SK-N-SH (cell line): ENCODE measurements at regions not wholly inside any gene's neighbourhood (a gene's known extent, or its start where the extent isn't known, plus 50 kb on each side); places are given as distances from the start of the nearest gene placed in this dataset.
"Not testable (repeated sequence)": the region's sequence is repeated elsewhere in the genome, so short reads cannot be mapped to it uniquely, and the experiment has no call there.

ENCODE experiments used
- CTCF ChIA-PET: fragments of 300-600, 350-600 bp; formaldehyde crosslinking; extraction: SDS; loops from one replicate; lab custom pipeline; 2021; lab: Yijun Ruan, JAX
- POLR2A ChIA-PET: fragments of 350-600 bp; sonication (Branson Sonifier 250); formaldehyde crosslinking; extraction: SDS; loops from one replicate; lab custom pipeline; 2020; ENCODE audit warnings: antibody characterized with exemption, inconsistent platforms; lab: Yijun Ruan, JAX
- DNase-seq: peaks from one replicate; pipeline ENCODE4 v3.0.0; 2012
- H2AFZ ChIP-seq: fragments of 200-600 bp; sonication (generic); 2 replicates; pipeline ENCODE4 v1.8.1; 2016; ENCODE audit warnings: antibody characterized with exemption, mild to moderate bottlenecking, low read depth
- H3F3A ChIP-seq: fragments of 200-600 bp; sonication (generic); replicated peaks from 2 replicates; pipeline ENCODE3; 2016; ENCODE audit warnings: antibody characterized with exemption, mild to moderate bottlenecking; ENCODE audit not compliant: insufficient read depth
- H3K27ac ChIP-seq, 2 experiments: fragments of 200-500 bp in 1 of 2; fragments of 200-600 bp in 1 of 2; sonication (Bioruptor generic) in 1 of 2; sonication (generic), shearing (Covaris generic) in 1 of 2; 2 replicates each; pipeline versions ENCODE4 v1.5.1 to v1.6.1; 2014 to 2016; ENCODE audit warnings: low read depth in 2 of 2, inconsistent platforms in 1 of 2, low read length in 1 of 2, mild to moderate bottlenecking in 1 of 2, mixed read lengths in 1 of 2
- H3K27me3 ChIP-seq: fragments of 200-600 bp; sonication (generic), shearing (Covaris generic); 2 replicates; pipeline ENCODE4 v1.6.1; 2016; ENCODE audit warnings: mixed run types; ENCODE audit not compliant: insufficient read depth
- H3K36me3 ChIP-seq, 2 experiments: fragments of 200-500 bp in 1 of 2; fragments of 200-600 bp in 1 of 2; sonication (Bioruptor generic) in 1 of 2; sonication (generic) in 1 of 2; replicated peaks in 1 of 2; 2 replicates each; pipeline versions ENCODE3 to v1.5.1; 2014 to 2016; ENCODE audit warnings: low read length in 1 of 2, mild to moderate bottlenecking in 1 of 2; ENCODE audit not compliant: insufficient read depth in 2 of 2, control insufficient read depth in 1 of 2
- H3K4me1 ChIP-seq, 2 experiments: fragments of 200-500 bp in 1 of 2; fragments of 200-600 bp in 1 of 2; sonication (Bioruptor generic) in 1 of 2; sonication (generic), shearing (Covaris generic) in 1 of 2; 2 replicates each; pipeline versions ENCODE4 v1.5.1 to v1.6.1; 2014 to 2016; ENCODE audit warnings: low read depth in 1 of 2, low read length in 1 of 2, mixed run types in 1 of 2; ENCODE audit not compliant: insufficient read depth in 2 of 2, control insufficient read depth in 1 of 2
- H3K4me2 ChIP-seq: fragments of 200-600 bp; sonication (generic), shearing (Covaris generic); 2 replicates; pipeline ENCODE4 v1.6.1; 2017; ENCODE audit warnings: mixed run types
- H3K4me3 ChIP-seq, 2 experiments: fragments of 200-500 bp in 1 of 2; fragments of 200-600 bp in 1 of 2; sonication (Bioruptor generic) in 1 of 2; sonication (generic), shearing (Covaris generic) in 1 of 2; 2 replicates each; pipeline versions ENCODE4 v1.5.1 to v1.8.1; 2014 to 2016; ENCODE audit warnings: low read depth in 2 of 2, inconsistent platforms in 1 of 2, low read length in 1 of 2, mild to moderate bottlenecking in 1 of 2, mixed read lengths in 1 of 2, moderate library complexity in 1 of 2
- H3K79me2 ChIP-seq: fragments of 200-600 bp; sonication (generic); 2 replicates; pipeline ENCODE4 v1.8.1; 2017; ENCODE audit warnings: mild to moderate bottlenecking; ENCODE audit not compliant: insufficient read depth
- H3K9ac ChIP-seq: fragments of 200-600 bp; sonication (generic); 2 replicates; pipeline ENCODE4 v1.6.1; 2017; ENCODE audit warnings: mixed run types
- H3K9me2 ChIP-seq: fragments of 200-600 bp; sonication (generic); 2 replicates; pipeline ENCODE4 v1.6.1; 2017; ENCODE audit warnings: mixed run types
- H3K9me3 ChIP-seq: fragments of 200-600 bp; sonication (generic); 2 replicates; pipeline ENCODE4 v1.6.1; 2017; ENCODE audit warnings: mixed run types, mild to moderate bottlenecking, moderate library complexity
- H4K20me1 ChIP-seq: fragments of 200-600 bp; sonication (generic); 2 replicates; pipeline ENCODE4 v1.6.1; 2017; ENCODE audit warnings: mild to moderate bottlenecking, mixed run types; ENCODE audit not compliant: insufficient read depth
- ELF1 ChIP-seq: IDR thresholded peaks from 2 replicates; pipeline ENCODE4 v1.4.0; 2012
- EZH2phosphoT487 ChIP-seq: fragments of 200-600 bp; sonication (generic); IDR thresholded peaks from 2 replicates; pipeline ENCODE4 v1.6.1; 2017; ENCODE audit warnings: low read depth, mixed run types, mild to moderate bottlenecking, antibody characterized with exemption, moderate library complexity, borderline replicate concordance
- FOXM1 ChIP-seq: IDR thresholded peaks from 2 replicates; pipeline ENCODE4 v1.4.0; 2012; ENCODE audit warnings: low read depth, mild to moderate bottlenecking
- GABPA ChIP-seq: IDR thresholded peaks from 2 replicates; pipeline ENCODE4 v1.4.0; 2012; ENCODE audit warnings: low read depth, mild to moderate bottlenecking
- GATA2 ChIP-seq: sonication (generic); formaldehyde crosslinking; IDR thresholded peaks from 2 replicates; pipeline ENCODE4 v1.5.0; 2020; ENCODE audit warnings: mild to moderate bottlenecking, missing genetic modification reagents
- NFIC ChIP-seq: IDR thresholded peaks from 2 replicates; pipeline ENCODE4 v1.4.0; 2012; ENCODE audit warnings: borderline replicate concordance
- POLR2AphosphoS5 ChIP-seq: IDR thresholded peaks from 2 replicates; pipeline ENCODE4 v1.6.1; 2012; ENCODE audit warnings: low read depth, low read length
- RXRA ChIP-seq: IDR thresholded peaks from 2 replicates; pipeline ENCODE4 v1.4.0; 2012; ENCODE audit warnings: low read depth, mild to moderate bottlenecking, borderline replicate concordance
- SIN3A ChIP-seq: IDR thresholded peaks from 2 replicates; pipeline ENCODE4 v1.6.1; 2012; ENCODE audit warnings: low read depth, mild to moderate bottlenecking, low read length, moderate library complexity, borderline replicate concordance
- SMC3 ChIP-seq: IDR thresholded peaks from 2 replicates; pipeline ENCODE4 v1.6.1; 2012; ENCODE audit warnings: low read depth, low read length, improper control_type of control experiment
- TCF12 ChIP-seq: IDR thresholded peaks from 2 replicates; pipeline ENCODE4 v1.4.0; 2012
- USF2 ChIP-seq: fragments of 150-350 bp; IDR thresholded peaks from 2 replicates; pipeline ENCODE4 v1.6.1; 2017; ENCODE audit warnings: antibody characterized with exemption, low read length, low read depth, borderline replicate concordance
- YY1 ChIP-seq: IDR thresholded peaks from 2 replicates; pipeline ENCODE4 v1.4.0; 2012; ENCODE audit warnings: low read depth, mild to moderate bottlenecking
- ZBTB33 ChIP-seq: IDR thresholded peaks from 2 replicates; pipeline ENCODE4 v1.4.0; 2012; ENCODE audit warnings: low read depth, borderline replicate concordance
- WGBS: methylation state at CpG from one replicate; pipeline ENCODE4 v1.1.6; 2017; ENCODE audit warnings: low lambda C conversion rate; 5-methylcytosine and 5-hydroxymethylcytosine counted together
- TF ChIP-seq, protein P1 (sequence below): IDR thresholded peaks from 2 replicates; pipeline ENCODE4 v1.4.0; 2012; ENCODE audit warnings: low read depth, borderline replicate concordance
- TF ChIP-seq, protein P2 (sequence below): IDR thresholded peaks from 2 replicates; pipeline ENCODE4 v1.4.0; 2012; ENCODE audit warnings: low read depth
- TF ChIP-seq, protein P3 (sequence below): fragments of 150-350 bp; IDR thresholded peaks from 2 replicates; pipeline ENCODE4 v1.6.1; 2016; ENCODE audit warnings: mild to moderate bottlenecking, low read depth, low read length

- Histone ChIP-seq H3K27me3 (no peaks in the 10 kb centered on the region), H3K79me2 (no peaks in the 10 kb centered on the region), H3F3A (no peaks in the 10 kb centered on the region), H3K4me2 (no peak overlapping the region), H3K27ac (no peak overlapping the region), H4K20me1 (no peaks in the 10 kb centered on the region), H3K9ac (no peak overlapping the region), H3K9me3 (no peaks in the 10 kb centered on the region), H2AFZ (no peak overlapping the region), H3K4me3 (no peak overlapping the region), H3K36me3 (no peaks in the 10 kb centered on the region), H3K4me1 (no peaks in the 10 kb centered on the region), H3K9me2 (no peaks in the 10 kb centered on the region)
- ChIA-PET CTCF (no interaction called here), POLR2A (no interaction called here)
- TF ChIP-seq ELF1 (no peak), ZBTB33 (no peak), POLR2AphosphoS5 (no peak), RXRA (no peak), EZH2phosphoT487 (no peak), SIN3A (no peak)
- TF ChIP-seq, protein P1, sequence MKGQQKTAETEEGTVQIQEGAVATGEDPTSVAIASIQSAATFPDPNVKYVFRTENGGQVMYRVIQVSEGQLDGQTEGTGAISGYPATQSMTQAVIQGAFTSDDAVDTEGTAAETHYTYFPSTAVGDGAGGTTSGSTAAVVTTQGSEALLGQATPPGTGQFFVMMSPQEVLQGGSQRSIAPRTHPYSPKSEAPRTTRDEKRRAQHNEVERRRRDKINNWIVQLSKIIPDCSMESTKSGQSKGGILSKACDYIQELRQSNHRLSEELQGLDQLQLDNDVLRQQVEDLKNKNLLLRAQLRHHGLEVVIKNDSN: no peak
- TF ChIP-seq, protein P2, sequence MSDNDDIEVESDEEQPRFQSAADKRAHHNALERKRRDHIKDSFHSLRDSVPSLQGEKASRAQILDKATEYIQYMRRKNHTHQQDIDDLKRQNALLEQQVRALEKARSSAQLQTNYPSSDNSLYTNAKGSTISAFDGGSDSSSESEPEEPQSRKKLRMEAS: no peak
- 59% methylated on average over 1 of the region's 1 CpG for WGBS
- DNase-seq: no peak
These were observed 738.0 kb downstream of the EPHA7 start for GRCh38 chr6:92681401-92681800.

DNA sequence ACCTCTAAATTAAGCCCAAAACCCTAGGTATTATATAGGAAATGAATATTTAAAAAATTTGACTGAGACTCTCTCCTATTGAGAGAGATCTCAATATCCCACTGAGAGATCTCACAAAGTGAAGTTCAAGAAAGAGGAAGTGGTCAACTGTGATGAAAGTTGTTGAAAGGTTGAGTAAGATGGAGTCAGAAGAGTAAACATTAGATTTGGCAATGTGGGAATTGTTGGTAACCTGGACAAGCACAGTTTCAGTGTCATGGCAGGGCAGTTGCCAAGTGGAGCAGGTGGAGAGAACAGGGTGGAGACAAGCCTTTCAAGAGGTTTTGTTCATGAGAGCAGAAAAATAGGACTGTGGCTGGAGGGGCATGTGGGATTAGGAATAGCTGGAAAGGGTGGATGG lies 747.9 kb downstream of the EPHA7 start:
- H3K4me3 ChIP-seq, H4K20me1 ChIP-seq, H3K4me2 ChIP-seq, DNase-seq, H3K4me1 ChIP-seq, H3F3A ChIP-seq, H3K27me3 ChIP-seq, H3K9ac ChIP-seq, H3K27ac ChIP-seq, H3K9me3 ChIP-seq, H2AFZ ChIP-seq, H3K36me3 ChIP-seq, H3K79me2 ChIP-seq, POLR2A ChIA-PET, H3K9me2 ChIP-seq: not testable (repeated sequence)
- CTCF ChIA-PET: interaction anchor here (1.5 kb wide), 1 partner anchor 27 kb away, joined by 4 read pairs; no protein-coding TSS in a partner anchor

- H3K9me2 ChIP-seq: no peaks in the 10 kb centered on the region
- no peak overlapping the region for H3K4me3 ChIP-seq
- no peaks in the 10 kb centered on the region for H3K36me3 ChIP-seq
- no peaks in the 10 kb centered on the region for H3K27me3 ChIP-seq
- no peaks in the 10 kb centered on the region for H3K79me2 ChIP-seq
- DNase-seq: no peak
- H3F3A ChIP-seq: no peaks in the 10 kb centered on the region
- no peaks in the 10 kb centered on the region for H3K9me3 ChIP-seq
- ChIA-PET CTCF (no interaction called here), POLR2A (no interaction called here)
- H3K4me2 ChIP-seq: no peak overlapping the region
- WGBS: 9% methylated on average over 5 of the region's 5 CpGs
- H4K20me1 ChIP-seq: no peaks in the 10 kb centered on the region
- no peak overlapping the region for H3K27ac ChIP-seq
- no peak overlapping the region for H3K9ac ChIP-seq
- TF ChIP-seq RXRA (no peak), YY1 (no peak), ELF1 (no peak), FOXM1 (no peak), GATA2 (CRISPR knock-in tag) (no peak), SMC3 (no peak), USF2 (no peak), EZH2phosphoT487 (no peak), GABPA (no peak), NFIC (no peak), TCF12 (no peak)
- TF ChIP-seq, protein P3, sequence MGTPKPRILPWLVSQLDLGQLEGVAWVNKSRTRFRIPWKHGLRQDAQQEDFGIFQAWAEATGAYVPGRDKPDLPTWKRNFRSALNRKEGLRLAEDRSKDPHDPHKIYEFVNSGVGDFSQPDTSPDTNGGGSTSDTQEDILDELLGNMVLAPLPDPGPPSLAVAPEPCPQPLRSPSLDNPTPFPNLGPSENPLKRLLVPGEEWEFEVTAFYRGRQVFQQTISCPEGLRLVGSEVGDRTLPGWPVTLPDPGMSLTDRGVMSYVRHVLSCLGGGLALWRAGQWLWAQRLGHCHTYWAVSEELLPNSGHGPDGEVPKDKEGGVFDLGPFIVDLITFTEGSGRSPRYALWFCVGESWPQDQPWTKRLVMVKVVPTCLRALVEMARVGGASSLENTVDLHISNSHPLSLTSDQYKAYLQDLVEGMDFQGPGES: no peak
- no peak overlapping the region for H2AFZ ChIP-seq
- H3K4me1 ChIP-seq: no peaks in the 10 kb centered on the region
These were observed 751.5 kb downstream of the EPHA7 start for GRCh38 chr6:92667843-92668242.
